ENCODE measurements at regions not wholly inside any gene's neighbourhood (a gene's known extent, or its start where the extent isn't known, plus 50 kb on each side); places are given as distances from the start of the nearest gene placed in this dataset.
A peak's percentile ranks its signal among the peaks of the same experiment; 100 is the strongest.

- TF ChIP-seq MLLT1 (IDR thresholded peaks at IDR 0.05), result peak; percentile 90 to 91
- TF ChIP-seq U2AF1 (optimal IDR thresholded peaks at IDR 0.05; ENCODE audit: low read depth, low read length), result peak; percentile 41
- TF ChIP-seq LARP7 (IDR thresholded peaks at IDR 0.05), result 0 out of 2 replicates have a peak, but pooled peaks have one; percentile 56
- peak; percentile 98 for TF ChIP-seq CHCHD3 (CRISPR knock-in tag; IDR thresholded peaks at IDR 0.05)
- TF ChIP-seq LEF1 (IDR thresholded peaks at IDR 0.05), result peak; percentile 70
- peak; percentile 85; the same call in 1 of the 2 replicates for TF ChIP-seq ZC3H4 (CRISPR knock-in tag; IDR thresholded peaks at IDR 0.05; ENCODE audit: borderline replicate concordance)
- TF ChIP-seq ELF1 (tag; IDR thresholded peaks at IDR 0.05), result peak; percentile 35; the same call in 1 of the 2 replicates
- TF ChIP-seq NFXL1 (CRISPR knock-in tag; IDR thresholded peaks at IDR 0.05), result peak; percentile 92
- TF ChIP-seq PHTF2 (CRISPR knock-in tag; IDR thresholded peaks at IDR 0.05), result peak; percentile 89; the same call in 1 of the 2 replicates
- peak in 1 of 2 experiments; percentile 93; a peak in 2 of 4 replicates for TF ChIP-seq NONO (IDR thresholded peaks at IDR 0.05; ENCODE audit: low read depth in 2 of 2, low read length in 1 of 2)
- peak; percentile 97 for TF ChIP-seq POLR2AphosphoS5 (IDR thresholded peaks at IDR 0.05; ENCODE audit: control insufficient read depth, insufficient read depth, low read depth, low read length)
- TF ChIP-seq, protein P1, sequence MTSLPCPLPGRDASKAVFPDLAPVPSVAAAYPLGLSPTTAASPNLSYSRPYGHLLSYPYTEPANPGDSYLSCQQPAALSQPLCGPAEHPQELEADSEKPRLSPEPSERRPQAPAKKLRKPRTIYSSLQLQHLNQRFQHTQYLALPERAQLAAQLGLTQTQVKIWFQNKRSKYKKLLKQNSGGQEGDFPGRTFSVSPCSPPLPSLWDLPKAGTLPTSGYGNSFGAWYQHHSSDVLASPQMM (CRISPR knock-in tag; IDR thresholded peaks at IDR 0.05), result peak; percentile 94
- peak; percentile 78 to 94 for TF ChIP-seq MAZ (CRISPR knock-in tag; conservative IDR thresholded peaks at IDR 0.05 in 1 of 2, IDR thresholded peaks at IDR 0.05 in 1 of 2)
- peak; percentile 99 for TF ChIP-seq ILF3 (IDR thresholded peaks at IDR 0.05; ENCODE audit: borderline replicate concordance)
- TF ChIP-seq ATF7 (IDR thresholded peaks at IDR 0.05), result peak; percentile 94
- peak; percentile 29; the same call in 1 of the 2 replicates for TF ChIP-seq MAFF (IDR thresholded peaks at IDR 0.05; ENCODE audit: low read length)
- peak; percentile 97 for TF ChIP-seq EWSR1 (IDR thresholded peaks at IDR 0.05; ENCODE audit: borderline replicate concordance, low read depth, partially characterized antibody)
- TF ChIP-seq SNAPC5 (CRISPR knock-in tag; IDR thresholded peaks at IDR 0.05), result peak; percentile 95
- TF ChIP-seq RNF2 (IDR thresholded peaks at IDR 0.05), result peak; percentile 98
- TF ChIP-seq ZNF23 (CRISPR knock-in tag; IDR thresholded peaks at IDR 0.05), result 0 out of 2 replicates have a peak, but pooled peaks have one; percentile 46
- peak; percentile 72 to 99; a peak in 3 of 4 replicates for TF ChIP-seq BCLAF1 (IDR thresholded peaks at IDR 0.05; ENCODE audit: borderline replicate concordance in 1 of 2, control insufficient read depth in 1 of 2, low read depth in 2 of 2, low read length in 1 of 2)
- TF ChIP-seq ZNF174 (CRISPR knock-in tag; IDR thresholded peaks at IDR 0.05), result 0 out of 2 replicates have a peak, but pooled peaks have one; percentile 43
Measured at GRCh38 chr1:146386851-146387749, 158.3 kb upstream of the NOTCH2NLA start (continued).

Measured in K562 (cell line).